Dermis microvascular lymphatic vessel endothelial cell (primary cell): ENCODE measurements at regions not wholly inside any gene's neighbourhood (a gene's known extent, or its start where the extent isn't known, plus 50 kb on each side); places are given as distances from the start of the nearest gene placed in this dataset.
A peak's percentile ranks its signal among the peaks of the same experiment; 100 is the strongest.
"Not testable (repeated sequence)": the region's sequence is repeated elsewhere in the genome, so short reads cannot be mapped to it uniquely, and the experiment has no call there.

Experiments
- DNase-seq, 2 donors: peaks; one replicate each; pipeline versions ENCODE4 v3.0.0 to v3.0.0-alpha.2; 2010; ENCODE audit warnings: low read depth in 2 of 2

- not testable (repeated sequence) for DNase-seq
These were observed 113.7 kb downstream of the PPIAL4A start for GRCh38 chr1:121003230-121003629.

- DNase-seq = not testable (repeated sequence)
These were observed 117.3 kb downstream of the PPIAL4A start for GRCh38 chr1:121006826-121007225.

GRCh38 chr1:121007755-121008154 lies 118.2 kb downstream of the PPIAL4A start:
- not testable (repeated sequence) for DNase-seq

- not testable (repeated sequence) for DNase-seq
These were observed 119.1 kb downstream of the PPIAL4A start for GRCh38 chr1:121008512-121009215.

GRCh38 chr1:121009216-121010057 lies 119.9 kb downstream of the PPIAL4A start:
- not testable (repeated sequence) for DNase-seq

GRCh38 chr1:121010141-121010540 lies 120.6 kb downstream of the PPIAL4A start:
- DNase-seq = not testable (repeated sequence)

DNA sequence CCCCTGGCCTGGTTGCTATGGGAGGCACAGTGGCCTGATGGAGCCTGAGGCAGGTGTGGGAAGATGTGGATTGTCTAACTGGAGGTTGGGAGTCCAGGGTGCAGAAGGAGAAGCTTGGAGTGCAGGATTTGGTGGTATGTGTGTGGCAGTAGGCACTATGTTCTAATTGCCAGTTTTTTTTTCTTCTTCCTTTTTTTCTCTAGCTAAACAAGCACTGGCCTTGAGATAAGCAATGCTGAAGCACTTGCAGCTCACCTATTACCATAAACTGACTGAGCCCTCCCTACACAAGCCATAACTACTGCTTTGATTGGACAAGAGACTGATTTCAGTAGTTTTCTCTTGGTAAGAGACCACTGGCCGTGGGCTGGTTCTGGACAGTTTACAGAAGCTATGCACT lies 123.6 kb downstream of the PPIAL4A start:
- not testable (repeated sequence) for DNase-seq

DNA sequence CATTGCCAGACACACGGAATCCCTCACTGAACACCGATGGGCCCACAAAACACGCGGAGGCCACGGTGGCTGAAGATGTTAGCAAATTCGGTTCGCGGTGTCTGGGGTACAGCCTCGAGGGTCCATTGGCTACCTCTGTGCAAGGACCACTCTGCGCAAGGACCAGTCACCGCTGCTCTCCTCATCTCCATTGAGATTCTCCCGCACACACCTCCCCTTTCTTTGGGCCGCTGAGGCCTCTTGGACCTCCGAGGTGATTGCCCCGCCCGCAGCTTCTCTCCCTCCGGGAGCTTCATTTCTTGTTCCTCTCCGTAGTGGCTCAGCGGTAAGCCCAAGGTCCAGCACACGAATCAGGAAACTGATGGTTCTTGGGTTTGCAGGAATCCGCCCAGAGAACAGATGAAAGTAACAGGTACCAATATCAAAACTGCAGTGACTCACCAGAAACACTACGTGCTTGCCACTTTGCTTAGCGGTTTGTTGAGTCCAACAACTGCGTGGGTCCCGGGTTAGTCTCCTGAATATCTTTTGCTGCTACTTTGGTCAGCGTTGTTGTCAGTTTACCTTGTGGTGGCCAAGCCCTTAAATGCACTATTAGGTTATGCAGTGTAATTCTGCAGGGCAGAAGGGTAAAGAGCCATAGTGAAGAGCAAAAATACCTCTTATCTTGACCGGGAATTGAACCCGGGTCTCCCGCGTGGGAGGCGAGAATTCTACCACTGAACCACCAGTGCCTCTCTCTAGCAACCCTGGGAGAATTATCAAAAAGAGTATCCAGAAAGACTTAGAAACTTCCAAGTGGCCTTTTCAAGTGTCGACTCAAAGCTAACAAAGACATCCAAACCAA lies 126.8 kb downstream of the PPIAL4A start:
- peak; percentile 52 to 68 for DNase-seq

DNA sequence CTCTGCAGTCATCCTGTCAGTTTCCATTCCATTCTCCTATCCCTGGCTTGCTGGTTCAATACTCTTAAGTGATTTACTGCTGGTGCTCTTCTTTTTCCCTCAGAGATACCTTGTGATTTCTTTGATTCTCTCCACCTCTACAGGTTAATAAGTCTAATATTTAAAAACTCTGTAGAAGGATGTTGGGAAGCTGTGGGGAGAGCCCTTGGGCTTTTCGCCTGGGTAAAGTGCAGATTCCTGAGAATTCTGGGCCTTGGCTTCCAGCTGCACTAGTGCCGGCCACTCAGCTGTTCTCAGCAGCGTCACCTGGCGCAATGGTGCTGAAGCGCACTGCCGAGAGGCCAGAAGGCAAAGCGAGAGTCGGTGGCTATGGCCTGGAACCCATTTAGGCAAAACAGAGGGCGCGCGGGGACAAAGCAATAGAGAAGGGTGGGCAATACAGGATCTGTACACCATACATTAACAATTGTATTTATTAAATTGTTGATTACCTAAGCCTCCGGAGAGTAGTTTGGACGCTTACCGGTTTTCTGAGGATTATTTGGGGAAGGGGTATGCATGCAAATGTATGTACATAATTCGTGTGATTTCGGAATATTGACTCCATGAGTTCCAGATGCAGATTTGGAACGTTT lies 130.3 kb downstream of the PPIAL4A start:
- not testable (repeated sequence) for DNase-seq

- DNase-seq = peak; percentile 60 to 62
These were observed 131.0 kb downstream of the PPIAL4A start for GRCh38 chr1:121020350-121021236.

GRCh38 chr1:121021716-121022115 lies 132.1 kb downstream of the PPIAL4A start:
- not testable (repeated sequence) for DNase-seq

- DNase-seq = not testable (repeated sequence)
These were observed 143.4 kb downstream of the PPIAL4A start for GRCh38 chr1:121032878-121033494.

DNA sequence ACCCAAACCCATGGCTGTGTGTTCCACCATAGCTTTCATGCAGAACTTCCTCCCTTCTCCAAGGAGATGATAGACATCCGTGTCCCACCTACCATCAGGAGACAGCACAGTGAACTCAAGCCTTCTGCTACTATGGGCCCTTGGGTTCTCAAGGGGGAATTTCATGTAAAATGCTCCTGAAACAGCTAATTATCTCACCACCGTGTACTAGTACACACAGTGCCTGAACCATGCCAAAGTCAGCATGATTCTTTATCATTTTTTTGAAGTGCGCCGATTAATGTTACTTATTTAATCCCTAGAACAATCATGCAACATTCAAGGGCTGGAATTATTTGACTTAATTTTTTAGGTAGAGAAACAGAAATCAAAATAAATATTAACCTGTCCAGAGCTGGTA lies 147.2 kb downstream of the PPIAL4A start:
- DNase-seq = not testable (repeated sequence)

DNA sequence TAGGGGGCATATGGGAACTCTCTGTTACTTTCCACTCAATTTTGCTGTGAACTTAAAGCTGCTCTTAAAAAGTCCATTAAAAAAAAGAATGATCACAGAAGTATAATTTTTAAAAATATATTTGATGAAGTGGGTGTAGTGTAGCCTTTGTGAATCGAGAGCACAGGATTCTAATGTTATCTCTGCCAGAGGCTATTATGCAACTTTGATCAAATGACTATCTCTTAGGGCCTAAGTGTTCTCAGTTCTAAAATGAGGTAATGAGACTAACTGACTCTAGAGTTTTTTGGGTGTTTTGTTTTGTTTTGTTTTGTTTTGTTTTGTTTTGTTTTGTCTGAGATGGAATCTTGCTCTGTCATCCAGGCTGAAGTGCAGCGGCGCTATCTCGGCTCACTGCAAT lies 143.2 kb downstream of the FAM72B start:
- not testable (repeated sequence) for DNase-seq

- DNase-seq = not testable (repeated sequence)
These were observed 142.6 kb downstream of the FAM72B start for GRCh38 chr1:121041497-121041896.

DNA sequence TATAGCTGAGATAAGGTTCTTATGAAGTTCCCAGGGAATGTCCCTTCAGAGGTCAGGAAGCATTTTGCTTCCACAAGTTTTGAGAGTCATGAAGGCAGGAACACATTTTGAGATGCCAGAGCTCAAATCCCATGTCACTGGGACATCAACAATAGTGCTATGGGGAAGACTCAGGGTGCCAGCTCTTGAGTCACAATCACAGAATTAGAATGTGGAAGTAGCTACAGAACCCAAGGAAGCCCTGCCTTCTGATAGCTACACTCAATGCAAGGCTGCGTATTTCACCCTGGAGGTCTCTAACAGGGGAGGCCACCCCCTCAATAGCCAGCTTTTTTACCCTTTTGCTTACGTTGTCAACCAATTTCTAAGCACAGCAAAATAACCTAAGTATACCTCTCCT lies 141.3 kb downstream of the FAM72B start:
- DNase-seq = not testable (repeated sequence)

DNA sequence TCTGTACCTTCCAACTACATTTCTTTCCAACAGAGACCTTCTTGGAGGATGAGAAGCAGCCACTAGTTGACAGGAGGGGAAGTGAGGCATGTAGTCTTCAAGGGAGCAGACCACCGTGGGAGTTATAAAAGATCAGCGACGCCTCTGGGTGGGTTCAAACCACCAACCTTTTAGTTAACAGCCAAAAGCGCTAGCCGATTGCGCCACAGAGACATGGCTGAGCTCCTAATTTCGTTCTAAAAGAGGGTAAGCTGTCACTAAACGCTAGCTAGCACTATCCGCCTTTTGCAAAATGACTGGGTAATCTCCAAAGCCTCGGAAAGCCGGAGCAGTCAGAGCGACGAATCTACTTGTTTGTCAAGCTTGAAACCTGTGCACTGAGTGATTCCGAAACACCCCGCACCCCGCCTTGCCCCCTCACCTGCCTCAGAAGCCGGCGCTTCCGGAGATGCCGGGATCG lies 135.8 kb downstream of the FAM72B start:
- DNase-seq = not testable (repeated sequence)

DNA sequence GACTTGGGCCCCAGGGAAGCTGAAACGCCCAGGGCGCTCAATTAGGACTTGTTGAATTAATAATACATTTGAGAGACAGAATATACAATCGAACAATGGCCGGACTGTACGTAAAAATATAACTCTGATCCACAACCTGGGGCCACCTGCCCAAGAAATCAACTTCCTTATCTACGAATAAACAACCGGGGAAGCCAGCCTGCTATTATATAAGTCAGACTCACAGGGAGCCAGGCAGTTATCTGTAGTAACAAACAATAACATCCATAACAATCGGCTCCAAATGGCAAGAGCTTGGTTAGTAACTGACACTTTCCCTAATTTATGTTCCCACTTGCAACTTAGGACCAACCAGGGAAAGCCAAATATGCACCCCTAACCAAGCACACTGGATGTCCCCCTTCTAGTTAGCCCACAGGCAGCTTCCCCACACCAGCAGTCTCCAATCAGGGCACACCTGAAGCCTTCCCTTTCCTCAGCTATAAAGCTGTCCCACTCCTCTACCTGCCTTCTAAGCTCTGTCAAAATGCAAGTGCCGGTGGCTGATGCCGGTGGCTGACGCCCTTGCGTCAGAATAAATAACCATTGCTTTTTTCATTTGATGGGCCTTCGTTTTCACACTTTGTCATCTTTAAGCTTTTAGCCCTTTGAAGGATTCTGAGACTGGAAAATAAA lies 135.2 kb downstream of the FAM72B start:
- not testable (repeated sequence) for DNase-seq

- DNase-seq = not testable (repeated sequence)
These were observed 134.0 kb downstream of the FAM72B start for GRCh38 chr1:121050097-121050496.
